HL-60 (cell line): ENCODE measurements at regions not wholly inside any gene's neighbourhood (a gene's known extent, or its start where the extent isn't known, plus 50 kb on each side); places are given as distances from the start of the nearest gene placed in this dataset.

Experiments used
- CTCF ChIP-seq: IDR thresholded peaks from one replicate; pipeline ENCODE4 v1.5.1; 2011; ENCODE audit warnings: low read length, control low read depth, inconsistent platforms; ENCODE audit not compliant: insufficient read depth
- POLR2AphosphoS5 ChIP-seq: IDR thresholded peaks from 2 replicates; pipeline ENCODE4 v1.6.1; 2012; ENCODE audit warnings: low read depth

GRCh38 chr13:44268980-44269379, 104.6 kb upstream of the SERP2 start:
- no peak for TF ChIP-seq CTCF
- TF ChIP-seq POLR2AphosphoS5: no peak
